Endothelial cell of umbilical vein (primary cell): ENCODE measurements at regions not wholly inside any gene's neighbourhood (a gene's known extent, or its start where the extent isn't known, plus 50 kb on each side); places are given as distances from the start of the nearest gene placed in this dataset.

Experiments used
- BruUV-seq: library from RNA; stranded (reverse); fragments of 400-500 nt; replicated peaks from 2 replicates; lab custom pipeline; 2021; lab: Mats Ljungman, UMichigan
- CTCF ChIA-PET: fragments of 300-600, 350-600 bp; sonication (Branson Sonifier 250); formaldehyde crosslinking; loops from one replicate; lab custom pipeline; 2021; ENCODE audit warnings: antibody characterized with exemption, inconsistent platforms; lab: Charles Lee
- POLR2A ChIA-PET: fragments of 300-600, 350-600 bp; sonication (Branson Sonifier 250); formaldehyde crosslinking; loops from one replicate; lab custom pipeline; 2021; ENCODE audit warnings: antibody characterized with exemption, inconsistent platforms; lab: Charles Lee
- DNase-seq: peaks from one replicate; pipeline ENCODE4 v3.0.0-alpha.2; 2011; ENCODE audit warnings: low read depth, low spot score
- FAIRE-seq: peaks from 2 replicates; lab custom pipeline; 2011; peaks lifted over from hg19 to GRCh38; lab: Jason Lieb, UNC
- H2AFZ ChIP-seq: 2 replicates; pipeline ENCODE4 v1.6.0; 2012; ENCODE audit warnings: low read depth, low read length, control low read depth, inconsistent platforms
- H3K27ac ChIP-seq: 2 replicates; pipeline ENCODE4 v1.5.1; 2011; ENCODE audit warnings: low read depth, mild to moderate bottlenecking, control low read depth, low read length, moderate library complexity; ENCODE audit not compliant: insufficient read depth
- H3K27me3 ChIP-seq, 2 experiments: 2 replicates each; pipeline versions ENCODE4 v1.6.0 to v1.6.1; 2011; ENCODE audit warnings: low read length in 2 of 2, mixed read lengths in 1 of 2; ENCODE audit not compliant: control insufficient read depth in 2 of 2, insufficient read depth in 2 of 2
- H3K36me3 ChIP-seq, 2 experiments: 2 replicates in 1 of 2; 3 replicates in 1 of 2; pipeline ENCODE4 v1.5.1; 2011; ENCODE audit warnings: low read length in 2 of 2, mild to moderate bottlenecking in 1 of 2, moderate library complexity in 1 of 2; ENCODE audit not compliant: control insufficient read depth in 2 of 2, insufficient read depth in 2 of 2; ENCODE audit errors: extremely low read depth in 1 of 2
- H3K4me1 ChIP-seq: 3 replicates; pipeline ENCODE4 v1.5.1; 2011; ENCODE audit warnings: mild to moderate bottlenecking, low read length; ENCODE audit not compliant: control insufficient read depth, insufficient read depth; ENCODE audit errors: extremely low read depth
- H3K4me2 ChIP-seq: 2 replicates; pipeline ENCODE4 v1.6.1; 2011; ENCODE audit warnings: low read length, control low read depth, mixed read lengths; ENCODE audit not compliant: insufficient read depth
- H3K4me3 ChIP-seq, 3 experiments: fragments of 200-600 bp in 1 of 3; sonication (generic), shearing (Covaris generic) in 1 of 3; replicated peaks in 1 of 3; 2 replicates each; pipeline ENCODE4 v1.5.1; 2011 to 2016; ENCODE audit warnings: control low read depth in 3 of 3, low read length in 3 of 3, mild to moderate bottlenecking in 2 of 3, inconsistent platforms in 1 of 3, low read depth in 1 of 3, moderate library complexity in 1 of 3; ENCODE audit not compliant: insufficient read depth in 1 of 3
- H3K79me2 ChIP-seq: 2 replicates; pipeline ENCODE4 v1.6.0; 2012; ENCODE audit warnings: low read length, inconsistent platforms; ENCODE audit not compliant: control insufficient read depth, insufficient read depth
- H3K9ac ChIP-seq: replicated peaks from 2 replicates; pipeline ENCODE3; 2011; ENCODE audit warnings: low read length, control low read depth; ENCODE audit not compliant: insufficient read depth; ENCODE audit errors: extremely low read depth
- H3K9me1 ChIP-seq: replicated peaks from 3 replicates; pipeline ENCODE4 v1.6.0; 2011; ENCODE audit warnings: mild to moderate bottlenecking, low read length; ENCODE audit not compliant: control insufficient read depth, insufficient read depth; ENCODE audit errors: extremely low read depth
- H3K9me3 ChIP-seq: replicated peaks from 2 replicates; pipeline ENCODE4 v1.5.1; 2012; ENCODE audit warnings: low read length, inconsistent platforms; ENCODE audit not compliant: control insufficient read depth, insufficient read depth
- H4K20me1 ChIP-seq: replicated peaks from 2 replicates; pipeline ENCODE3; 2011; ENCODE audit warnings: mild to moderate bottlenecking, low read length; ENCODE audit not compliant: control insufficient read depth, insufficient read depth; ENCODE audit errors: extremely low read depth
- EZH2 ChIP-seq: IDR thresholded peaks from 2 replicates; pipeline ENCODE4 v1.6.1; 2012; ENCODE audit warnings: borderline replicate concordance, low read depth, mild to moderate bottlenecking, moderate library complexity, low read length, inconsistent platforms; ENCODE audit not compliant: severe bottlenecking
- FOS ChIP-seq: IDR thresholded peaks from 2 replicates; pipeline ENCODE4 v1.6.1; 2011; ENCODE audit warnings: mild to moderate bottlenecking, low read length, moderate library complexity, borderline replicate concordance; ENCODE audit not compliant: insufficient read depth
- GATA2 ChIP-seq: IDR thresholded peaks from 2 replicates; pipeline ENCODE4 v1.7.0; 2011; ENCODE audit warnings: low read depth, mild to moderate bottlenecking, moderate library complexity, mixed read lengths, low read length; ENCODE audit not compliant: insufficient read length, insufficient read depth
- JUN ChIP-seq: IDR thresholded peaks from 2 replicates; pipeline ENCODE4 v1.6.1; 2011; ENCODE audit warnings: borderline replicate concordance, low read depth; ENCODE audit not compliant: insufficient read length, insufficient read depth
- MYC ChIP-seq: IDR thresholded peaks from one replicate; pipeline ENCODE4 v1.6.1; 2011; ENCODE audit warnings: mild to moderate bottlenecking, low read depth, low read length
- POLR2A ChIP-seq: IDR thresholded peaks from 2 replicates; pipeline ENCODE4 v1.6.1; 2012; ENCODE audit warnings: low read depth, mild to moderate bottlenecking, control low read depth, low read length
- POLR2AphosphoS5 ChIP-seq: IDR thresholded peaks from 2 replicates; pipeline ENCODE4 v1.6.1; 2012; ENCODE audit warnings: low read depth, mild to moderate bottlenecking, control low read depth, low read length, moderate library complexity; ENCODE audit not compliant: insufficient read depth
- dilution Hi-C: fragments of 300-500 bp; cut with MboI; formaldehyde crosslinking; loops from one replicate; pipeline ENCODE4 v1.15.0; 2019; ENCODE audit warnings: low sequenced_read_pairs; ENCODE audit not compliant: extremely low pct_ligation_motif_present
- intact Hi-C: fragments of 100-400 bp; cut with micrococcal nuclease; formaldehyde crosslinking; loops from one replicate; pipeline ENCODE4 v1.10.0; 2022
- TF ChIP-seq, protein P1 (sequence below), 2 donors: IDR thresholded peaks; 1 replicate in 1 of 2; 2 replicates in 1 of 2; pipeline ENCODE4 v1.5.1; 2011; ENCODE audit warnings: low read length in 2 of 2, mild to moderate bottlenecking in 2 of 2, moderate library complexity in 2 of 2, control low read depth in 1 of 2, inconsistent platforms in 1 of 2, low read depth in 1 of 2; ENCODE audit not compliant: insufficient read depth in 1 of 2; ENCODE audit errors: extremely low read depth in 1 of 2
- TF ChIP-seq, protein P2 (sequence below): IDR thresholded peaks from 2 replicates; pipeline ENCODE4 v1.6.1; 2011; ENCODE audit not compliant: insufficient read depth, insufficient read length

DNA sequence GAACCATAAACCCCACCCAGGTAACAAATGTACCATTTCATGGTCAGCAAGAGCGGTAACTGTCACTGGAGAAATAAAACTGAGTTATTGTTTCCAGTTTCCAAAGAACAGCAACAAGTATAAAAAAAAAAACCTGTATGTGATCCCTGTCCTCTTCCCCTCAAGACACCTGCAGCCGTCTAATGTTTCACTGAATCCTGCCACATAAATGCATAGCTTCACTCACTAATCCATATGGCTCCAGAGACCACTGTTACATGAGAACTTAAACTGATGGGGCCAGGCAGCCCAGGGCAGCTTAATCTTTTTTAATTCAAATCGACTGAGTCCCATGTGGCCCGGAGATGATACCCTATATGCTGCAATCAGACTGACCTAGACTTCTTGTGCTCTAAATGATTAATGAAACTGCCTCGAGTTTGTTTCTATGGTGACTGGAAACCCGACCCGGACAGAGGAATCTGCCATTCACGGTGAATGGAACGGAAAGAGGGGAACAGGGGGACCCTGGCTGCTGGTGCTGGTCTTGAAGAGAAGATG is 60.9 kb upstream of the SIX2 start:
- H4K20me1 ChIP-seq = no peaks in the 10 kb centered on the region
- H3K27ac ChIP-seq = no peak overlapping the region
- no peak overlapping the region for H3K9ac ChIP-seq
- H3K4me2 ChIP-seq = peak overlapping the region; percentile 44
- no TSS peak for BruUV-seq
- no peak for DNase-seq
- H3K4me1 ChIP-seq = peaks cover 6% of the 10 kb centered on the region
- ChIA-PET POLR2A (no interaction called here), CTCF (no interaction called here)
- peak overlapping the region; percentile 24 for H2AFZ ChIP-seq
- H3K9me3 ChIP-seq = no peaks in the 10 kb centered on the region
- peaks cover 10 to 21% of the 10 kb centered on the region in 2 experiments for H3K27me3 ChIP-seq
- dilution Hi-C loops = no loop called here
- intact Hi-C loops = no loop called here
- no peaks in the 10 kb centered on the region for H3K79me2 ChIP-seq
- H3K4me3 ChIP-seq = no peak overlapping the region
- TF ChIP-seq MYC (no peak), POLR2A (no peak), FOS (no peak), GATA2 (no peak), EZH2 (no peak), POLR2AphosphoS5 (no peak), JUN (no peak)
- TF ChIP-seq, protein P1, sequence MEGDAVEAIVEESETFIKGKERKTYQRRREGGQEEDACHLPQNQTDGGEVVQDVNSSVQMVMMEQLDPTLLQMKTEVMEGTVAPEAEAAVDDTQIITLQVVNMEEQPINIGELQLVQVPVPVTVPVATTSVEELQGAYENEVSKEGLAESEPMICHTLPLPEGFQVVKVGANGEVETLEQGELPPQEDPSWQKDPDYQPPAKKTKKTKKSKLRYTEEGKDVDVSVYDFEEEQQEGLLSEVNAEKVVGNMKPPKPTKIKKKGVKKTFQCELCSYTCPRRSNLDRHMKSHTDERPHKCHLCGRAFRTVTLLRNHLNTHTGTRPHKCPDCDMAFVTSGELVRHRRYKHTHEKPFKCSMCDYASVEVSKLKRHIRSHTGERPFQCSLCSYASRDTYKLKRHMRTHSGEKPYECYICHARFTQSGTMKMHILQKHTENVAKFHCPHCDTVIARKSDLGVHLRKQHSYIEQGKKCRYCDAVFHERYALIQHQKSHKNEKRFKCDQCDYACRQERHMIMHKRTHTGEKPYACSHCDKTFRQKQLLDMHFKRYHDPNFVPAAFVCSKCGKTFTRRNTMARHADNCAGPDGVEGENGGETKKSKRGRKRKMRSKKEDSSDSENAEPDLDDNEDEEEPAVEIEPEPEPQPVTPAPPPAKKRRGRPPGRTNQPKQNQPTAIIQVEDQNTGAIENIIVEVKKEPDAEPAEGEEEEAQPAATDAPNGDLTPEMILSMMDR (IDR thresholded peaks at IDR 0.05; ENCODE audit: extremely low read depth in 1 of 2, insufficient read depth in 1 of 2, low read depth in 1 of 2, low read length in 2 of 2) = no peak
- TF ChIP-seq, protein P2, sequence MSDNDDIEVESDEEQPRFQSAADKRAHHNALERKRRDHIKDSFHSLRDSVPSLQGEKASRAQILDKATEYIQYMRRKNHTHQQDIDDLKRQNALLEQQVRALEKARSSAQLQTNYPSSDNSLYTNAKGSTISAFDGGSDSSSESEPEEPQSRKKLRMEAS = no peak
- no peak for FAIRE-seq
- H3K36me3 ChIP-seq = no peaks in the 10 kb centered on the region
- H3K9me1 ChIP-seq = no peaks in the 10 kb centered on the region
